Kidney epithelial cell (primary cell): ENCODE measurements at regions not wholly inside any gene's neighbourhood (a gene's known extent, or its start where the extent isn't known, plus 50 kb on each side); places are given as distances from the start of the nearest gene placed in this dataset.

ENCODE experiments used
- DNase-seq: peaks from one replicate; pipeline ENCODE4 v3.0.0-alpha.2; 2010; ENCODE audit warnings: low read depth
- H3K27me3 ChIP-seq: 2 replicates; pipeline ENCODE4 v1.6.0; 2011; ENCODE audit warnings: low read length; ENCODE audit not compliant: control insufficient read depth, insufficient read depth
- H3K36me3 ChIP-seq: 2 replicates; pipeline ENCODE4 v1.5.1; 2011; ENCODE audit warnings: low read length; ENCODE audit not compliant: control insufficient read depth, insufficient read depth
- H3K4me3 ChIP-seq: 2 replicates; pipeline ENCODE4 v1.5.1; 2011; ENCODE audit warnings: low read depth, mild to moderate bottlenecking, control low read depth, low read length
- TF ChIP-seq, protein P1 (sequence below): IDR thresholded peaks from 2 replicates; pipeline ENCODE4 v1.5.1; 2011; ENCODE audit warnings: mild to moderate bottlenecking, moderate library complexity, low read length, control low read depth, inconsistent platforms; ENCODE audit not compliant: insufficient read depth, poor library complexity, severe bottlenecking

DNA sequence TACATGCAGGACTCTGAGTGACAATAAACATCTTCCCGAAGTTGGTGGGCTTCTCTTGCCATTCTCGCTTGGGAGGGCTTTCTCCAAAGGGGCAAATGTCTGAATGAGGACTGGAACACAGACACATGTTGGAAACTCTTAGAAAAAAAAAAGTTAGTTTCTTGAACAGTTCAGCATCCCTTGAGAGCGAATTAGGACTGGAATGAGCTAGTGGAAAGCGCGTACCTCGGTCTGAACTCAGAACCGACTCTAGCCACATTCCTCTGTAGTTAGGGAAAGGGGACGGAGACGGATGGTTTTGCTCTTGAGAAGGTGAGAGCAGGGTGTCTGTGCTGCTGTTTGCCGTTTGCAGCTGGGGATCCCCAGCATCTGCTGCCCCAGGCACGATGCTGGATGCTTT is 517.3 kb downstream of the TBC1D22A start:
- Histone ChIP-seq H3K36me3 (no peaks in the 10 kb centered on the region), H3K27me3 (no peaks in the 10 kb centered on the region), H3K4me3 (no peak overlapping the region)
- TF ChIP-seq, protein P1, sequence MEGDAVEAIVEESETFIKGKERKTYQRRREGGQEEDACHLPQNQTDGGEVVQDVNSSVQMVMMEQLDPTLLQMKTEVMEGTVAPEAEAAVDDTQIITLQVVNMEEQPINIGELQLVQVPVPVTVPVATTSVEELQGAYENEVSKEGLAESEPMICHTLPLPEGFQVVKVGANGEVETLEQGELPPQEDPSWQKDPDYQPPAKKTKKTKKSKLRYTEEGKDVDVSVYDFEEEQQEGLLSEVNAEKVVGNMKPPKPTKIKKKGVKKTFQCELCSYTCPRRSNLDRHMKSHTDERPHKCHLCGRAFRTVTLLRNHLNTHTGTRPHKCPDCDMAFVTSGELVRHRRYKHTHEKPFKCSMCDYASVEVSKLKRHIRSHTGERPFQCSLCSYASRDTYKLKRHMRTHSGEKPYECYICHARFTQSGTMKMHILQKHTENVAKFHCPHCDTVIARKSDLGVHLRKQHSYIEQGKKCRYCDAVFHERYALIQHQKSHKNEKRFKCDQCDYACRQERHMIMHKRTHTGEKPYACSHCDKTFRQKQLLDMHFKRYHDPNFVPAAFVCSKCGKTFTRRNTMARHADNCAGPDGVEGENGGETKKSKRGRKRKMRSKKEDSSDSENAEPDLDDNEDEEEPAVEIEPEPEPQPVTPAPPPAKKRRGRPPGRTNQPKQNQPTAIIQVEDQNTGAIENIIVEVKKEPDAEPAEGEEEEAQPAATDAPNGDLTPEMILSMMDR, result no peak
- no peak for DNase-seq

DNA sequence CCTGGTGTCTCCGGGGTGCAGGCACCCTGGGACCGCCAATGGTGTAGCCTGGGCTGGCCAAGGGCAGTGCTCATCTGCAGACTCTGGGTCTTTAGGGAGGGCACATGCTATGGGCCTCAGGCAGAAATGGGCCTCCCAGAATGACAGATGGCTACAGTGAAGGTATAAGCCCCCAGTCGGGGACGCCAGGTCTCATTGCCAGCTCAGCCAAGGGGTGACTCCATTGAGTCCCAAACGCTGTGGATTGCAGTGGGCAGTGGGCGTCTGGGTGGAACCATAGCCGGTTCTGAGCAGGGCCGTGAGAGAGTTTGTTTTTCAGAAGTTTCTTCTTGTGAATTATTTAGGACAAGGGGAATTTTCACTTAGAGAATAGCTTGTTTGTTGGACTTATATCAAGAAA is 516.9 kb downstream of the TBC1D22A start:
- TF ChIP-seq, protein P1, result no peak
- no peaks in the 10 kb centered on the region for H3K36me3 ChIP-seq
- no peak overlapping the region for H3K4me3 ChIP-seq
- no peak for DNase-seq
- H3K27me3 ChIP-seq, result no peaks in the 10 kb centered on the region

DNA sequence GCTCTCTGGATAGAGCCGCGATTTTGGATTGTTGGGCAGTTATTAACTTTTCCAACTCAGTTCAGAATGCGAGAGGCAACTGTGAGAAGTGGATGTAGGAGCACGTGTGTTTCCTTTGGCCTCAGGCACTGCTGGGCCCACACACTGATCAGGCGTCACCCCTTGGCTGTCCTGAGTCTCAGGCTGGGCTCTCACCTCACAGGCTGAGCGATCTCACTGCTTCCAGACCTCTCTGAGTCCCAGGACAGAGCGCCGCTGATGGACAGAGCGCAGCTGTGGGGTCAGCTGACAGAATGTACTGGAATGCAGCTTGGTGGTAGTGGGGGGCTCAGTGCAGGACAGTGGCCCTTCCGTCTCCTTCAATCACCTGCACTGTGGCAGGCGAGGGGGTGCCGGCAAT is 516.2 kb downstream of the TBC1D22A start:
- H3K36me3 ChIP-seq, result no peaks in the 10 kb centered on the region
- DNase-seq, result no peak
- no peaks in the 10 kb centered on the region for H3K27me3 ChIP-seq
- no peak overlapping the region for H3K4me3 ChIP-seq
- TF ChIP-seq, protein P1, result no peak

DNA sequence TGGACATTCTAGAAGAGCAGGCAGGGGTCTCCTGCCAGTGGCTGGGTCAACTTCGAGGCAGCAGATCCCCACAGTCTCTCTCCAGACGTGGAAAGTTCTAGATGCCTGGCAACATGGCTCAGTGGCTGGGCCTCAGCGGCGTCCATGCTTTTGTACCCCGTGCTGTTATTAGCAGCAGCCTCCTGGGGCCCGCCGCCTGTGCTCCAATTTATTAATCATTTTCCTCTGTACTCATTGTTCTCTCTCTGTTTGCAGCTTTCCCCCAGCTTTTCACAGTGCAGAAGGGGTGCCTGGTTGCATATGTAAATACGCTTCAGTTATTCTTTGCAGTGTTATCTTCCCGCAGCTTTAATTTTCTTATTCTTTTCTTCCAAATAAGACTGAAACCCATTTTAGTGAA is 515.1 kb downstream of the TBC1D22A start:
- Histone ChIP-seq H3K36me3 (no peaks in the 10 kb centered on the region), H3K27me3 (no peaks in the 10 kb centered on the region), H3K4me3 (no peak overlapping the region)
- no peak for DNase-seq
- TF ChIP-seq, protein P1, result no peak

DNA sequence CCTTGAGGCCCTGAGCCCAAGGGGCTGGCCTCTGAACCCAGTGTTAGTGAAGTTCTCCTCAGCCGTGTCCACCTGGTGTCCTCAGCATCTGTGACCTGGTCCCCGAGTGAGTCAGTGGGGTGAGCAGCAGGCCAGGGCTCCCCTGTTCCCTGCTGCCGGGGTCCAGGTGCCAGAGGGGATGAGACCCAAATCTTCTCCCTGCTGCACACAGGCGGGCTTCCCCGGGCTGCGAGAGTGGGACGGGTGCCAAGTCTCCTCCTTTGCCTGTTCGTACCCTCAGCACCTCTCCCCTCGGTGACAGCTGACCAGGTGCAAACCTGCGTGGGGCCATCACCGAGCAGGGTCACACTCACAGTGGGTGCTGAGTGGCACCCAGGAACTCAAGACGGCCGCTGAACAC is 514.5 kb downstream of the TBC1D22A start:
- no peak for DNase-seq
- no peak overlapping the region for H3K4me3 ChIP-seq
- TF ChIP-seq, protein P1, result no peak
- H3K27me3 ChIP-seq, result no peaks in the 10 kb centered on the region
- no peaks in the 10 kb centered on the region for H3K36me3 ChIP-seq

DNA sequence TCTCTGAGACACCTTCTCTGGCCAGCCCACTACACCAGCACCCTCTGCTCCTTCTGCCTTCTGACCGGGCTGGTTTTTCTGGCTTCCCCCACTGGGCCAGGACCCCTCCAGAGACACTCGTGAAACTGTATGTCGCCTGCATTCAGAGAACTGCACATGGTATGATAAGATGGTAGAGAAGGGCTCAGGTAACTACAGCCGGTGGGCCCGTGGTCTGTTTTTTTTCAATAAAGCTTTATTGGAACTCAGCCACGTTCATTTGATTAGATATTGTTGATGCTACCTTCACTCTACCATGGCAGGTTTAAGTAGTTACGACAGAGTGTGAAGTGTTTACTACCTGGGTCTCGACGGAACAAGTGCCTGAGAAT is 514.0 kb downstream of the TBC1D22A start:
- TF ChIP-seq, protein P1, result no peak

More for the DNA sequence above, 514.0 kb downstream of the TBC1D22A start:
- H3K27me3 ChIP-seq, result no peaks in the 10 kb centered on the region
- H3K36me3 ChIP-seq, result no peaks in the 10 kb centered on the region
- DNase-seq, result no peak
- H3K4me3 ChIP-seq, result no peak overlapping the region
